ENCODE measurements at regions not wholly inside any gene's neighbourhood (a gene's known extent, or its start where the extent isn't known, plus 50 kb on each side); places are given as distances from the start of the nearest gene placed in this dataset.

GRCh38 chr17:71192848-71193247 is 928.0 kb upstream of the SOX9 start:
- Histone ChIP-seq H3K9me3 (ENCODE audit: control insufficient read depth in 2 of 3, insufficient read depth in 1 of 3, low read length in 3 of 3) (no peaks in the 10 kb centered on the region), H3K4me1 (ENCODE audit: control insufficient read depth in 2 of 3, insufficient read depth in 2 of 3, low read depth in 1 of 3, low read length in 3 of 3) (no peaks in the 10 kb centered on the region), H3K27ac (ENCODE audit: low read depth in 2 of 2, low read length in 2 of 2) (no peak overlapping the region), H3K9ac (ENCODE audit: low read length in 3 of 3) (no peak overlapping the region), H3K27me3 (ENCODE audit: control insufficient read depth, insufficient read depth, low read length) (no peaks in the 10 kb centered on the region), H3K36me3 (ENCODE audit: control insufficient read depth in 2 of 3, insufficient read depth in 3 of 3, low read length in 3 of 3) (no peaks in the 10 kb centered on the region), H3K4me3 (ENCODE audit: low read length in 3 of 3) (no peak overlapping the region)
- intact Hi-C loops (cut with DNase I), result loop anchor here (10.0 kb wide), 1 partner anchor 62 kb away; no protein-coding TSS in a partner anchor
- no peak for FAIRE-seq
- TF ChIP-seq, protein P1, sequence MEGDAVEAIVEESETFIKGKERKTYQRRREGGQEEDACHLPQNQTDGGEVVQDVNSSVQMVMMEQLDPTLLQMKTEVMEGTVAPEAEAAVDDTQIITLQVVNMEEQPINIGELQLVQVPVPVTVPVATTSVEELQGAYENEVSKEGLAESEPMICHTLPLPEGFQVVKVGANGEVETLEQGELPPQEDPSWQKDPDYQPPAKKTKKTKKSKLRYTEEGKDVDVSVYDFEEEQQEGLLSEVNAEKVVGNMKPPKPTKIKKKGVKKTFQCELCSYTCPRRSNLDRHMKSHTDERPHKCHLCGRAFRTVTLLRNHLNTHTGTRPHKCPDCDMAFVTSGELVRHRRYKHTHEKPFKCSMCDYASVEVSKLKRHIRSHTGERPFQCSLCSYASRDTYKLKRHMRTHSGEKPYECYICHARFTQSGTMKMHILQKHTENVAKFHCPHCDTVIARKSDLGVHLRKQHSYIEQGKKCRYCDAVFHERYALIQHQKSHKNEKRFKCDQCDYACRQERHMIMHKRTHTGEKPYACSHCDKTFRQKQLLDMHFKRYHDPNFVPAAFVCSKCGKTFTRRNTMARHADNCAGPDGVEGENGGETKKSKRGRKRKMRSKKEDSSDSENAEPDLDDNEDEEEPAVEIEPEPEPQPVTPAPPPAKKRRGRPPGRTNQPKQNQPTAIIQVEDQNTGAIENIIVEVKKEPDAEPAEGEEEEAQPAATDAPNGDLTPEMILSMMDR (IDR thresholded peaks at IDR 0.05; ENCODE audit: borderline replicate concordance, extremely low read depth, insufficient read depth), result no peak
- no peak for DNase-seq

GRCh38 chr17:71200597-71200996 is 920.2 kb upstream of the SOX9 start:
- Histone ChIP-seq H3K36me3 (ENCODE audit: control insufficient read depth in 2 of 3, insufficient read depth in 3 of 3, low read length in 3 of 3) (no peaks in the 10 kb centered on the region), H3K27me3 (ENCODE audit: control insufficient read depth, insufficient read depth, low read length) (no peaks in the 10 kb centered on the region), H3K9ac (ENCODE audit: low read length in 3 of 3) (no peak overlapping the region), H3K9me3 (ENCODE audit: control insufficient read depth in 2 of 3, insufficient read depth in 1 of 3, low read length in 3 of 3) (no peaks in the 10 kb centered on the region), H3K4me3 (ENCODE audit: low read length in 3 of 3) (no peak overlapping the region), H3K4me1 (ENCODE audit: control insufficient read depth in 2 of 3, insufficient read depth in 2 of 3, low read depth in 1 of 3, low read length in 3 of 3) (peaks cover 0 to 5% (median 0%) of the 10 kb centered on the region in 3 donors), H3K27ac (ENCODE audit: low read depth in 2 of 2, low read length in 2 of 2) (no peak overlapping the region)
- FAIRE-seq, result no peak
- no peak for DNase-seq
- intact Hi-C loops (cut with DNase I), result no loop called here
- TF ChIP-seq, protein P1 (IDR thresholded peaks at IDR 0.05; ENCODE audit: borderline replicate concordance, extremely low read depth, insufficient read depth), result no peak

DNA sequence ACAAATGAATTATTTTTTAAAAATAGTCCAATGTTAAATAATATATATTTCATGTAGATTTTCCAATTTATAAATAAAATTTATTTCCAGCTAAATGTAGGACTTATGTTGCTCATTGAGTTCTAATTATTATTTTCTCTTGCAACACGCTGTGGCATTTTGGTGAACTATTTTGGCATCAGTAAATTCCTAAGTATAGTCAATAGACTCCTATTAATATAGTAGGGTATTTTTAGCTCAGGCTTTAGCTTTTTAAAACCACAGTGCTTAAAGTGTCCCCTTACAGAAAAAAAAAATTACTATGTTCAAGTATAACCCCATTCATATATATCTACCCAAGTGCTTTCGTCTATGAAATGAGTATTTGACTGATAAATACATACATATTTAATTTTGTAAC is 919.2 kb upstream of the SOX9 start:
- Histone ChIP-seq H3K4me1 (ENCODE audit: control insufficient read depth in 2 of 3, insufficient read depth in 2 of 3, low read depth in 1 of 3, low read length in 3 of 3) (peaks cover 0 to 5% (median 0%) of the 10 kb centered on the region in 3 donors), H3K9me3 (ENCODE audit: control insufficient read depth in 2 of 3, insufficient read depth in 1 of 3, low read length in 3 of 3) (no peaks in the 10 kb centered on the region), H3K9ac (ENCODE audit: low read length in 3 of 3) (no peak overlapping the region), H3K36me3 (ENCODE audit: control insufficient read depth in 2 of 3, insufficient read depth in 3 of 3, low read length in 3 of 3) (no peaks in the 10 kb centered on the region), H3K4me3 (ENCODE audit: low read length in 3 of 3) (no peak overlapping the region), H3K27ac (ENCODE audit: low read depth in 2 of 2, low read length in 2 of 2) (no peak overlapping the region), H3K27me3 (ENCODE audit: control insufficient read depth, insufficient read depth, low read length) (no peaks in the 10 kb centered on the region)
- FAIRE-seq, result no peak
- intact Hi-C loops (cut with DNase I), result no loop called here
- TF ChIP-seq, protein P1 (IDR thresholded peaks at IDR 0.05; ENCODE audit: borderline replicate concordance, extremely low read depth, insufficient read depth), result no peak
- DNase-seq, result no peak

DNA sequence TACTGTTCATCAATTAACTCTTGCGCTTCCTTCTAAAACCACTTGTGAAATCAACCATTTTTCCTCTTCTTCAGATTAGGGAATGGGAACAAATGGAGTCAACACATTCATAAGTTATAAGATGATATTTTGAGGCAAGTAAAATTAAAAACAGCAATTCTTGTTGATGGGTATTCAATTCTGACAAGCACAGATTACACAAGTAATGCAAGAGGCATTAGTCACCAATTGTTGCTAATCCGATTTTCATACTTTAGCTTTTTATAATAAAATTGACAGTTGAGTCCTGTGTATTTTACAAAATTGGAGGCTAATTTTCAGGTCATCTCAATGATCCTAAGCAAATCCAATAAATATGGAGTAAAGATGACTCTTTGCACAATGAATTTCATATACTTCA is 918.4 kb upstream of the SOX9 start:
- DNase-seq (no peak), FAIRE-seq (no peak)
- H3K27ac ChIP-seq (ENCODE audit: low read depth in 2 of 2, low read length in 2 of 2), result no peak overlapping the region
- no peaks in the 10 kb centered on the region for H3K27me3 ChIP-seq (ENCODE audit: control insufficient read depth, insufficient read depth, low read length)
- no peak overlapping the region for H3K4me3 ChIP-seq (ENCODE audit: low read length in 3 of 3)
- TF ChIP-seq, protein P1 (IDR thresholded peaks at IDR 0.05; ENCODE audit: borderline replicate concordance, extremely low read depth, insufficient read depth), result no peak
- H3K9ac ChIP-seq (ENCODE audit: low read length in 3 of 3), result no peak overlapping the region
- intact Hi-C loops (cut with DNase I), result no loop called here
- peaks cover 0 to 5% (median 0%) of the 10 kb centered on the region in 3 donors for H3K4me1 ChIP-seq (ENCODE audit: control insufficient read depth in 2 of 3, insufficient read depth in 2 of 3, low read depth in 1 of 3, low read length in 3 of 3)
- no peaks in the 10 kb centered on the region for H3K9me3 ChIP-seq (ENCODE audit: control insufficient read depth in 2 of 3, insufficient read depth in 1 of 3, low read length in 3 of 3)
- no peaks in the 10 kb centered on the region for H3K36me3 ChIP-seq (ENCODE audit: control insufficient read depth in 2 of 3, insufficient read depth in 3 of 3, low read length in 3 of 3)

Data from kidney (tissue), 13 donors.